NCI-H524 treated with DMSO at 0.1 percent for 48 hours (cell line): ENCODE measurements at regions not wholly inside any gene's neighbourhood (a gene's known extent, or its start where the extent isn't known, plus 50 kb on each side); places are given as distances from the start of the nearest gene placed in this dataset.

Experiments used
- DNase-seq: peaks from one replicate; lab custom pipeline; 2025; lab: John Stamatoyannopoulos, UW

GRCh38 chr5:1706021-1706420, 93.6 kb downstream of the MRPL36 start:
- no peak for DNase-seq

- DNase-seq, result no peak
Measured at GRCh38 chr5:1704676-1705075, 95.0 kb downstream of the MRPL36 start.

GRCh38 chr5:1704266-1704665, 95.4 kb downstream of the MRPL36 start:
- no peak for DNase-seq

GRCh38 chr5:1703352-1704050, 96.1 kb downstream of the MRPL36 start:
- DNase-seq, result no peak

- no peak for DNase-seq
Measured at GRCh38 chr5:1702318-1702717, 97.3 kb downstream of the MRPL36 start.

- DNase-seq, result no peak
Measured at GRCh38 chr5:1701884-1702283, 97.8 kb downstream of the MRPL36 start.

- DNase-seq, result no peak
Measured at GRCh38 chr5:1701216-1701864, 98.3 kb downstream of the MRPL36 start.

- DNase-seq, result no peak
Measured at GRCh38 chr5:1699394-1699793, 100.2 kb downstream of the MRPL36 start.

- DNase-seq, result no peak
Measured at GRCh38 chr5:1698589-1699316, 100.9 kb downstream of the MRPL36 start.

GRCh38 chr5:1692381-1692780, 107.3 kb downstream of the MRPL36 start:
- no peak for DNase-seq

GRCh38 chr5:1687301-1687970, 112.2 kb downstream of the MRPL36 start:
- no peak for DNase-seq

GRCh38 chr5:1686016-1686802, 113.4 kb downstream of the MRPL36 start:
- no peak for DNase-seq

- peak; percentile 78 for DNase-seq
Measured at GRCh38 chr5:1685066-1685465, 114.6 kb downstream of the MRPL36 start.

GRCh38 chr5:1681955-1682354, 117.7 kb downstream of the MRPL36 start:
- DNase-seq, result no peak

- no peak for DNase-seq
Measured at GRCh38 chr5:1673042-1673677, 126.5 kb downstream of the MRPL36 start.

GRCh38 chr5:1672396-1672795, 127.2 kb downstream of the MRPL36 start:
- no peak for DNase-seq

- DNase-seq, result no peak
Measured at GRCh38 chr5:1671351-1671750, 128.3 kb downstream of the MRPL36 start.

GRCh38 chr5:1670351-1670750, 129.3 kb downstream of the MRPL36 start:
- no peak for DNase-seq

- DNase-seq, result no peak
Measured at GRCh38 chr5:1669276-1670155, 130.1 kb downstream of the MRPL36 start.

- DNase-seq, result no peak
Measured at GRCh38 chr5:1668141-1668721, 131.4 kb downstream of the MRPL36 start.
